ENCODE measurements at regions not wholly inside any gene's neighbourhood (a gene's known extent, or its start where the extent isn't known, plus 50 kb on each side); places are given as distances from the start of the nearest gene placed in this dataset.
A peak's percentile ranks its signal among the peaks of the same experiment; 100 is the strongest.

DNA sequence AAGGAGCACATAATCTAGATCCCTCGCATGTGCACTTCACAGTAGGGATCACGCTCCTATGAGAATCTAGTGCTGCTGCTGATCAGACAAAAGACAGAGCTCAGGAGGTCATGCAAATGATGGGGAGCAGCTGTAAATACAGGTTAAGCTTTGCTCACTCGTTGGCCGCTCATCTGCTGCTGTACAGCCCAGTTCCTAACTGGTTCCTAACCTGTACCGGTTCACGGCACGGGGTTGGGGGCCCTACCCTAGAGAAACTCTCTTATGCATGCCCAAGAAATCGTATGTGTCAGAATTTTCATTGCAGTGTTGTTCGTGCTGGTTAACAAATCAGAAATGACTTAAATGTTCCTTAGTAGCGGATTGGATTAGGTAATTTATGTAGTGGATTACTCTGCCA, 116.1 kb downstream of the CDH26 start:
- no peaks in the 10 kb centered on the region for H3K36me3 ChIP-seq
- intact Hi-C loops (cut with DNase I; ENCODE audit: low total_unique reads), result no loop called here
- TF ChIP-seq, protein P1, sequence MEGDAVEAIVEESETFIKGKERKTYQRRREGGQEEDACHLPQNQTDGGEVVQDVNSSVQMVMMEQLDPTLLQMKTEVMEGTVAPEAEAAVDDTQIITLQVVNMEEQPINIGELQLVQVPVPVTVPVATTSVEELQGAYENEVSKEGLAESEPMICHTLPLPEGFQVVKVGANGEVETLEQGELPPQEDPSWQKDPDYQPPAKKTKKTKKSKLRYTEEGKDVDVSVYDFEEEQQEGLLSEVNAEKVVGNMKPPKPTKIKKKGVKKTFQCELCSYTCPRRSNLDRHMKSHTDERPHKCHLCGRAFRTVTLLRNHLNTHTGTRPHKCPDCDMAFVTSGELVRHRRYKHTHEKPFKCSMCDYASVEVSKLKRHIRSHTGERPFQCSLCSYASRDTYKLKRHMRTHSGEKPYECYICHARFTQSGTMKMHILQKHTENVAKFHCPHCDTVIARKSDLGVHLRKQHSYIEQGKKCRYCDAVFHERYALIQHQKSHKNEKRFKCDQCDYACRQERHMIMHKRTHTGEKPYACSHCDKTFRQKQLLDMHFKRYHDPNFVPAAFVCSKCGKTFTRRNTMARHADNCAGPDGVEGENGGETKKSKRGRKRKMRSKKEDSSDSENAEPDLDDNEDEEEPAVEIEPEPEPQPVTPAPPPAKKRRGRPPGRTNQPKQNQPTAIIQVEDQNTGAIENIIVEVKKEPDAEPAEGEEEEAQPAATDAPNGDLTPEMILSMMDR (IDR thresholded peaks at IDR 0.05), result no peak
- no peak for TF ChIP-seq POLR2AphosphoS5 (IDR thresholded peaks at IDR 0.05)
- TF ChIP-seq EP300 (IDR thresholded peaks at IDR 0.05), result no peak
- TF ChIP-seq POLR2A (IDR thresholded peaks at IDR 0.05), result no peak
- H3K27me3 ChIP-seq, result peaks cover 0 to 16% (median 0%) of the 10 kb centered on the region in 3 donors
- H3K4me1 ChIP-seq, result peaks cover 0 to 10% (median 2%) of the 10 kb centered on the region in 4 donors
- peaks cover 0 to 6% (median 2%) of the 10 kb centered on the region in 4 donors for H3K9me3 ChIP-seq
- no peak overlapping the region for H3K4me3 ChIP-seq
- H3K27ac ChIP-seq, result no peak overlapping the region
- no peak for DNase-seq
- 71 to 89% (median 88%) methylated on average over 10 of the region's 10 CpGs for WGBS, 5 donors

DNA sequence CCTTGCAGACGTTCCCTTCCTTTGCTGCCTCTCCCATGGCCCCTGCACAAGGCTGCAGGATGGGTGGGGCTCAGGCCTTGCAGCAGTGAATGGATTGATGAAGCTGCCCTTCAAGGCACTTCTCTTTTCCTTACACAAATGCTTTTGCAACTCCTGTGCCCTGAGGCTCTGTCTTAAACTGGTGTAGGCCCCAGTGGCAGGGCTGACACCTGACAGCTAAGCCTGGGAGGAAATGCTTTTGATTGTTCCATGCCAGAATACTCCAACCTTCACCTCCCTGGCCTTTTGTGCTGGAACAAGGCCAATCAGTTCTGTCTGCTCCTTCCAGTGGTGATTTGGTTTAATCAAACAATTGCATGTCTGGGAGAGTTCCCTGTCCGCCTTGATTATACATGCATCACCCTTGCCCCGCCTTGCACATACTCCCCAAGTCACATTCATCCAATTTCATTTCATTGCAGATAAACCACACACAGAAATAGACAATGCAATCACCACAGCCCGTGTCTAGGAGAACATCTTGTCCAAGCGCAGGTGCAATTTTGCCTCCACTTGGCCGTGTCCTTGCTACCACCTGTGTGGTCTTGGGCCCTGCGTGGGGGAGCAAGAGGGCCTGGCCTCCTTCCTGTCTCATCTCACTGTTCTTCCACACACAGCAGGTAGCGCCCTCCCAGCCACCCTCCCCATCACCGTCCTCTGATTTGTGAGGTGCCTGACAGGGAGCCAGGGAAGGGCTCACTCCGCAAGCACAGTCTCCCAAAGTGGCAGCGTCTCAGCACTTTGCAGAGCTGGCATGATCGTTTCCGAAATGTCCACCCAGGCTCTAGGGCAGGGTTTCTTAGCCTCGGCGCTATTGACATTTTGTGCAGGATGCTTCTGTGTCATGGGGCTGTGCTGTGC, 120.4 kb downstream of the CDH26 start:
- 68 to 78% (median 73%) methylated on average over 13 to 15 of the region's 15 CpGs for WGBS, 5 donors
- H3K9me3 ChIP-seq, result peaks cover 0 to 6% (median 2%) of the 10 kb centered on the region in 4 donors
- DNase-seq, result peak in 1 of 2 donors; percentile 29
- H3K27ac ChIP-seq, result no peak overlapping the region
- intact Hi-C loops (cut with DNase I; ENCODE audit: low total_unique reads), result no loop called here
- peaks cover 0 to 10% (median 2%) of the 10 kb centered on the region in 4 donors for H3K4me1 ChIP-seq
- H3K4me3 ChIP-seq, result no peak overlapping the region
- no peaks in the 10 kb centered on the region for H3K36me3 ChIP-seq
- TF ChIP-seq POLR2AphosphoS5 (IDR thresholded peaks at IDR 0.05), result no peak
- TF ChIP-seq, protein P1 (IDR thresholded peaks at IDR 0.05), result no peak
- H3K27me3 ChIP-seq, result peaks cover 0 to 12% (median 0%) of the 10 kb centered on the region in 3 donors

DNA sequence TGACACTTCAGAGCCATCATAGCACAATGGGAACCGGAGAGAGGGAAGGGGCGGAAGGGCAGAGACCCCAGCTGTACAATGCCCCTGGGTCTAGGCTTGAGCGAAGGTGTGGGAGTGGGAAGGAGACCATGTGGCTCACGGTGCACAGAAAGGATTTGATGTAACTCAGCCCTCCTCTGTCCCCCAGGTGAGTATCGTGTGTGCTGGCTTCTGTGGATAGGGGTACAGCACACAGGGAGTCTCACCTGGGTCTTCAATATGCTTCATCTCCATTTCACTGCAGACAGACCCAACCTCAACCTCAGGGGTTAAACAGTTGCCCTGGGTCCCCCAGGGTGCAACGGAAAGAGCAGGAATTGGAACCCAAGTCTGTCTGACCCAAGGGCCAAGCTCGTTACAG, 122.2 kb downstream of the CDH26 start:
- WGBS, 5 donors, result 59 to 86% (median 74%) methylated on average over 7 of the region's 7 CpGs
- intact Hi-C loops (cut with DNase I; ENCODE audit: low total_unique reads), result no loop called here
- TF ChIP-seq POLR2A (IDR thresholded peaks at IDR 0.05), result no peak
- TF ChIP-seq EP300 (IDR thresholded peaks at IDR 0.05), result no peak
- TF ChIP-seq, protein P1 (IDR thresholded peaks at IDR 0.05), result no peak
- TF ChIP-seq POLR2AphosphoS5 (IDR thresholded peaks at IDR 0.05), result no peak
- H3K4me3 ChIP-seq, result no peak overlapping the region
- H3K27ac ChIP-seq, result no peak overlapping the region
- H3K36me3 ChIP-seq, result no peaks in the 10 kb centered on the region
- peaks cover 0 to 10% (median 2%) of the 10 kb centered on the region in 4 donors for H3K4me1 ChIP-seq
- DNase-seq, result no peak
- peaks cover 0 to 15% (median 0%) of the 10 kb centered on the region in 3 donors for H3K27me3 ChIP-seq
- H3K9me3 ChIP-seq, result peaks cover 0 to 6% (median 2%) of the 10 kb centered on the region in 4 donors

DNA sequence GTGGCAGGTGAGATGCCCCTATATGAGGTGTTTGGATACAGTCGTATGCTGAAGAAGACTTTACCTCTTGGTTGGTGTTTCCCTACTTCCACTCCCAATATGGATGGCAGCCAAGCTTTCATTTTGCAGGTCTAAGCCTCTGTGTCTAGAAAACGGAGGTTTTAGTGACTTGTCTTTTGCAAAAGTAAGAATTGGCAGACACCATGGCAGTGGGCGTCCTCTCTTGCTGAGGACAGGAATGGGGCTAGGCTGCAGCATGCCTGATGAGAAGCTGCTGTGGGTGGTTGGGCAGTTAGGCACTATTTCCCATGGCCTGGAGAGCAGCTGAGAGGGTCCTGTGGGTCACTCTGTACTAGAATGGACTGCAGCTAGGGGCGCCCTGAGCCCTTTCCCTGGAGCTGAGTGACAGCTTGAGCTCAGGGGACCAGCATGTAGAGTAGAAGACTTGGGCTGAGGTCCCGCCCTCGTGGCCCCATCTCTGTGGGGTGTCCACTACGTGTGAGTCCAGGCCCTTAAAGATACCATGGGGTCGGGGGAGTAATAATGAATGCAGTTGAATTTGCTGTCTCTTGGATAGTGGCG, 127.4 kb downstream of the CDH26 start:
- 70 to 78% (median 76%) methylated on average over 9 of the region's 9 CpGs for WGBS, 5 donors
- H3K36me3 ChIP-seq, result no peaks in the 10 kb centered on the region
- H3K27me3 ChIP-seq, result peaks cover 0 to 50% (median 21%) of the 10 kb centered on the region in 3 donors
- H3K4me1 ChIP-seq, result peaks cover 0 to 4% (median 0%) of the 10 kb centered on the region in 4 donors
- peaks cover 0 to 6% (median 2%) of the 10 kb centered on the region in 4 donors for H3K9me3 ChIP-seq
- intact Hi-C loops (cut with DNase I; ENCODE audit: low total_unique reads), result no loop called here
- H3K4me3 ChIP-seq, result no peak overlapping the region
- no peak overlapping the region for H3K27ac ChIP-seq
- TF ChIP-seq POLR2AphosphoS5 (IDR thresholded peaks at IDR 0.05) (no peak), POLR2A (IDR thresholded peaks at IDR 0.05) (no peak), EP300 (IDR thresholded peaks at IDR 0.05) (no peak)
- TF ChIP-seq, protein P1 (IDR thresholded peaks at IDR 0.05), result no peak
- DNase-seq, result no peak

Measured in stomach (tissue), 8 donors.